B cell (primary cell): ENCODE measurements at regions not wholly inside any gene's neighbourhood (a gene's known extent, or its start where the extent isn't known, plus 50 kb on each side); places are given as distances from the start of the nearest gene placed in this dataset.

Experiments
- EZH2 ChIP-seq: IDR thresholded peaks from 2 replicates; pipeline ENCODE4 v1.6.1; 2012; ENCODE audit warnings: borderline replicate concordance, low read depth, mild to moderate bottlenecking, moderate library complexity, low read length; ENCODE audit not compliant: insufficient read depth, poor library complexity, severe bottlenecking
- TF ChIP-seq, protein P1 (sequence below): fragments of 200-600 bp; IDR thresholded peaks from one replicate; pipeline ENCODE4 v1.8.0; 2022; ENCODE audit warnings: antibody characterized with exemption, mild to moderate bottlenecking

DNA sequence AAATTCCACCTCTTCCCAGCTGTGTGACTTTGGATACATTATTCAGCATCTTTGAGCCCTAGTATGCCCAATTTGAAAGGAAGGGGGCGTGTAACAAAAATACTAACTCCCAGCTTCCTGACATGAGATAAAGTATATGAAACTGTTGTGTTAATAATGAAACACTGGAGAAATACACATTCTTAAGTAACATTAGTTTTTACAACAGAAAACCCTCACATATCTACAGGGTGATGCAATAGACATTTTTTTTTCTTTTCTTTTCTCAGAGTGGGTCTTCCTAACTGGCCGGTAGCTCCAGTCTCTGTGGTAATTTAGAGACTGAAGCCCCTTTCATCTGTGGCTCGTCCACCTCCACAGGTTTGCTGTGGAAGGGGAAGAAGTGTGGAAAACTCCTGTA, 79.5 kb downstream of the CD83 start:
- TF ChIP-seq, protein P1, sequence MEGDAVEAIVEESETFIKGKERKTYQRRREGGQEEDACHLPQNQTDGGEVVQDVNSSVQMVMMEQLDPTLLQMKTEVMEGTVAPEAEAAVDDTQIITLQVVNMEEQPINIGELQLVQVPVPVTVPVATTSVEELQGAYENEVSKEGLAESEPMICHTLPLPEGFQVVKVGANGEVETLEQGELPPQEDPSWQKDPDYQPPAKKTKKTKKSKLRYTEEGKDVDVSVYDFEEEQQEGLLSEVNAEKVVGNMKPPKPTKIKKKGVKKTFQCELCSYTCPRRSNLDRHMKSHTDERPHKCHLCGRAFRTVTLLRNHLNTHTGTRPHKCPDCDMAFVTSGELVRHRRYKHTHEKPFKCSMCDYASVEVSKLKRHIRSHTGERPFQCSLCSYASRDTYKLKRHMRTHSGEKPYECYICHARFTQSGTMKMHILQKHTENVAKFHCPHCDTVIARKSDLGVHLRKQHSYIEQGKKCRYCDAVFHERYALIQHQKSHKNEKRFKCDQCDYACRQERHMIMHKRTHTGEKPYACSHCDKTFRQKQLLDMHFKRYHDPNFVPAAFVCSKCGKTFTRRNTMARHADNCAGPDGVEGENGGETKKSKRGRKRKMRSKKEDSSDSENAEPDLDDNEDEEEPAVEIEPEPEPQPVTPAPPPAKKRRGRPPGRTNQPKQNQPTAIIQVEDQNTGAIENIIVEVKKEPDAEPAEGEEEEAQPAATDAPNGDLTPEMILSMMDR = no peak
- no peak for TF ChIP-seq EZH2
